ENCODE measurements at regions not wholly inside any gene's neighbourhood (a gene's known extent, or its start where the extent isn't known, plus 50 kb on each side); places are given as distances from the start of the nearest gene placed in this dataset.

DNA sequence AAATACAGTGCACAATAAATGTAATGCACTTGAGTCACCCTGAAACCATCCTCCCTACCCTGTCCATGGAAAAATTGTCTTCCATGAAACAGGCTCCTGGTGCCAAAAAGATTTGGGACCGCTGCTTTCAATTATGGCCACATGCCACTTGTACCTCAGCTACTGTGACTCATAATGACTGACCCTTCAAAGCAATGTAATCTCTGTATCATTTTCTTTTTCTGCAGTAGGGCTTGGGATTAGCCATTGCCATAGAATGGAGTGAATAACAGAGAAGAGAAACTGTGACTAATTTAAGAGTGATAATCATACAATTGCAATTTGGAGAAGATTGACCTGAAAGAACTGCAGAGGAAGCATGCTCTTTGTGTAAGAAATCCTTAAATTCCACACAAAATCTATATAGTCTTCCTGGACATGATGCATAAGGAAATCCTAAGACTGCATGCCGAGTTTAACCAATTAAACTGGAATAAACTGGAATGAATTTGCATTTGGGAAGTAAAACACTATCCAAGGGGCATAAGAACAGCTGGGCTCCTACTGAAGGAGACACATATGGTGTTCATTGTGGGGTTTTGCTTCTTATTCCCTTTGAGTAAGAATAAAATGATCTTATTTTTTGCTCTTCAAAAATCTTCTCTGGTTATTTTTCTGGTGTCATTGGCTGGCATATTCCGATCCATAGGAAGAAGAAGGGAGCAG, 59.5 kb upstream of the SLC7A1 start:
- no peak for DNase-seq

DNA sequence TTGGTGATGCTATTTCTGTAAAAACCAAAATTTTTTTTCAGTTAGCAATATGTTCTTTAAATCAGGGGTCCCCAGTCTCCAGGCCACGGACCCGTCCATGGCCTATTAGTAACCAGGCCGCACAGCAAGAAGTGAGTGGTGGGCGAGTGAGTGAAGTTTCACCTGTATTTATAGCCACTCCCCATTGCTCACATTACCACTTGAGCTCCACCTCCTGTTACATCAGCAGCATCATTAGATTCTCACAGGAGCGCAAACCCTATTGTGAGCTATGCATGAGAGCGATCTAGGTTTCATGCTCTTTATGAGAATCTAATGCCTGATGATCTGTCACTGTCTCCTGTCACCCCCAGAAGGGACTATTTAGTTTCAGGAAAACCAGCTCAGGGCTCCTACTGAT, 58.9 kb upstream of the SLC7A1 start:
- DNase-seq: no peak

DNA sequence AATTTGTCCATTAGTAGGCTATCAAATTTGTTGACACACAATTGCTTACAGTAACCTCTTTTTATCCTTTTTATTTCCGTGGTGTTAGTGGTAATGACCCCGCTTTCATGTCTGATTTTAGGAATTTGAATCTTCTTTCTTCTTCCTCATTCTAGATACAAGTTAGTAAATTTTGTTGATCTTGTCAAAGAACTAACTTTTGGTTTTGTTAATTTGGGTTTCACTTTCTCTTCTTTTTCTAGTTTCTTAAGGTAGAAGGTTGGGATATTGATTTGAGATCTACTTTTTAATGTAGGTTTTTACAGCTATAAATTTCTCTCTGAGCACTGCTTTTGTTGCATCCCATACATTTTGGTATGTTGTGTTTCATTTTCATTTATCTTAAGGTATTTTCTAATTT, 53.3 kb upstream of the SLC7A1 start:
- no peak for DNase-seq

Data from CD4-positive, alpha-beta T cell treated with Interleukin-1 beta for 1 hour (primary cell).